HG02798 (cell line): ENCODE measurements at regions not wholly inside any gene's neighbourhood (a gene's known extent, or its start where the extent isn't known, plus 50 kb on each side); places are given as distances from the start of the nearest gene placed in this dataset.
A peak's percentile ranks its signal among the peaks of the same experiment; 100 is the strongest.

Source experiments
- ATAC-seq: cut with Tn5 transposase; IDR thresholded peaks from one replicate; pipeline ENCODE4 v1.9.1; 2021; ENCODE audit warnings: mild to moderate bottlenecking; ENCODE audit not compliant: unreplicated experiment, poor library complexity

DNA sequence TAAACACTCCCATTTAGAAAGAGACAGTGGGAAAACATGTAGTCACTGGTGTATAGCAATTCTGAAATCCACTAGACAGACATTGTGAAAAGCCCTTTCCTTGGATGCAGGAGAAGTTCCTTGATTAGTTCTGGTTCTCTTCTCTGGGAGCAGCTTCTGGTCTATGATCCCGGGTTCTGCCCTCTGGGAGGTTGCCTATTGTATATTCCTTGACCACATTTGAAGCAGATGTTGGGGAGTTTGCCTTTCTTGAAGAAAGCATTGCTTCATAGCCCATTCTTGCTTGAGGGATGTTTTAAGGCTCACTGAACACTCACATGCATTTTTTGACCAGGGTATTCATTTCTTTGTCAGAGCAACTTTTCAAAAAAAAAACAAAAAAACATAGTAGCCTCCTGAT lies 211.9 kb downstream of the NDFIP2 start:
- ATAC-seq = no peak

GRCh38 chr13:79691826-79692225 lies 210.9 kb downstream of the NDFIP2 start:
- no peak for ATAC-seq

GRCh38 chr13:79688741-79689140 lies 207.8 kb downstream of the NDFIP2 start:
- no peak for ATAC-seq

DNA sequence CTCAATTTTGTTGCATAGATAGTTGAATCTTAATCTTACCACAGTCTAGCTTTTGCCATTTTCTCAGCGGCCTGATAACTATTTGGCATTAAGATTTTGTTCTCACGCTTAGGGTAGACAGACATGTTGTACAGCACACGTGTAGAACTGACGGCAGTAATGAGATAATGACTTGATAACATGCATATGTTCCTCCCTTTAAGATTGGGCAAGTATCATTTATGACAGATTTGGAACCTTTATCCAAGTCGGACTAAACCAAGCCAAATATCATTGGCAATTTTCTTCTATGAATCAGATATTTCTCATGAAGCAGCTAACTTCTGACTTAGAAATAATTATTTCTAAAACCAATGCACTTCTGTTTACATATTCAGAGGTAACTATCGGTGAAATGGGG lies 205.5 kb downstream of the NDFIP2 start:
- no peak for ATAC-seq

GRCh38 chr13:79684371-79684770 lies 203.4 kb downstream of the NDFIP2 start:
- no peak for ATAC-seq

DNA sequence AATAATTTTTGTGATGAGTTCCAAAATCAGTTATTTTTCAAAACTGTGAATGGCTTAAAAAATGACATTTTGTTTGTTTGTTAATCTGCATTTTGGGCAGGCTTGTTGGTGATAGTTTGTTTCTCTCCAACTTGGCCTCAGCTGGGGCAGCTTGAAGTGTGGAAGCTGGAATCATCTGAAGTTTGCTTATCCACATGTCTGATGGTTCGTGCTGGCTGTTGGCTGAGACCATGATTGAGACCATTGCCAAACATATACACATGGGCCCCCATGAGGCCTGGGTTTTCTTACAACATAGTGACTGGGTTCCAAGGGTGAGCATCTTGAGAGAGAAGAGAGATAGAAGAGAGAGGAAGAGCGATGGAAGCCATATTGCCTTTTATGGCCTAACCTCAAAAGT lies 201.2 kb downstream of the NDFIP2 start:
- no peak for ATAC-seq

GRCh38 chr13:79681069-79681468 lies 200.1 kb downstream of the NDFIP2 start:
- ATAC-seq = no peak

DNA sequence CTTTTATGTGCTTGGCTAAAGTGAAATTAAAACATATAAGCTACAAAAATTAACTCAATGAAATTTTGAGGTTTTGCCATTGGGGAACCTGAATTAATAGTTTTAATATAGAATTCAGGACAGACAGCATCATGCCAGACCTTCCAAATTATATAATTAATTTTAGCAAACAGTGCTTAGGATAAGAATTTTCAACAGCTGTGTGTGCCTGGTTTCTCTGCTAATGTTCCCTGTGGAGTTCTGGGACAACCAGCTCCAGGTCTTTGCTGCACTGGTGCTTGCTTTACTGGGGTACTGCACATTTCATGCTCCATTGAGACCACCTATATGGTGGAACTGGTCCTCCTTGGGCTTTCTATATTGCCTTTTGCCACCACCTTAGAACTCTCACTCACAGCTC lies 199.5 kb downstream of the NDFIP2 start:
- no peak for ATAC-seq

DNA sequence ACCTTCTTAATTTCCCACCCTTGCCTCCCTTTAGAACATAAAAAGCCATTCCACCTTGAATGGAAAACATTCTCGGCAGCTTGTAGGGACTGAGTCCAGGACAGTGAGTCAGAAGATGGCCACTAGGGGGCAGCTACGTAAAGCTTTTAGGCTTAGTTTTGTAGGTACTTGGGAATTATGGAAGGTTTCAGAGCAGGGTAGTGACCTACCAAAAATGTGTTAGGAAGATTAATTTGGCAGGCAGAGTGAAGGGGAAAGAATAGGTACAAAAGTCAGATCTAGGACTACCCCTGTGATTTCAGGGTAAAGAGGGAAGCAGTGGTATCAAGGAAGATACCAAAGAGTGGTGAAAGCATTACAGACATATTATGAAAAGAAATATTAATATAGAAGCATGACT lies 198.4 kb downstream of the NDFIP2 start:
- peak; percentile 79 for ATAC-seq

- ATAC-seq = no peak
Measured at GRCh38 chr13:79678100-79678499, 197.1 kb downstream of the NDFIP2 start.

DNA sequence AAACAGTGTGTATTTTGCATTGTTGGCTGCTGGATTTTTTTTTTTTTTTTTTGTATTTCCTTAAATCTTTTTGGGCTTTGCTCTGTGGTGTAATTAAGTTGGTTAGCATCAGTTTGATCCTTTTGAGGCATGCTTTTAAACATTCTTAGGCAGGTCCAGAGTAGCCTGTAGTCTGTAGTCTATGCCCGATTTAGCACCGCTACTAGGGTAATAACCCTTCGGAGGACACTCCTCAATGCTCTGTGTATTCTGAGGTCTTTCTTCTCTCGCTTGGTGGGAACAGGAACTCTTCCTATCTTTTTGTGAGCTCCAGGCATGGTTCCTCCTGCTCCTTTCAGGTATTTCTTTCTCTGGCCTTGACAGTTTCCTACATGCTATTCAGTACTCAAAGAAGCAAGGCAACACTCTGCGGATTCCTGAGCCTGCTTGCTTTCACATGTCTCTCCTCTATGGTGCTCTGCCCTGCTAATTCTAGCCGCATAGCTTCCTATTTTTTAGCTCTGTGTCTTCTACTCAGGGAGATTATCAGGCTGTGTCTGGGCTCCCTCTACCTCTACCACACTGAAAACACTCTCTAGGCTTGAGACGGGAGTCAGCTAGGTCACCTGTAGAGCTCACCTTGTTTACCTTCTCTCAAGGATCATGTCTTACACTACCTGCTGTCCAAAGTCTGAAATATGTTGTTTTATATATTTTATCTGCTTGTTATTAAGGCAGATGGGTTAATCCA lies 195.1 kb downstream of the NDFIP2 start:
- ATAC-seq = no peak

DNA sequence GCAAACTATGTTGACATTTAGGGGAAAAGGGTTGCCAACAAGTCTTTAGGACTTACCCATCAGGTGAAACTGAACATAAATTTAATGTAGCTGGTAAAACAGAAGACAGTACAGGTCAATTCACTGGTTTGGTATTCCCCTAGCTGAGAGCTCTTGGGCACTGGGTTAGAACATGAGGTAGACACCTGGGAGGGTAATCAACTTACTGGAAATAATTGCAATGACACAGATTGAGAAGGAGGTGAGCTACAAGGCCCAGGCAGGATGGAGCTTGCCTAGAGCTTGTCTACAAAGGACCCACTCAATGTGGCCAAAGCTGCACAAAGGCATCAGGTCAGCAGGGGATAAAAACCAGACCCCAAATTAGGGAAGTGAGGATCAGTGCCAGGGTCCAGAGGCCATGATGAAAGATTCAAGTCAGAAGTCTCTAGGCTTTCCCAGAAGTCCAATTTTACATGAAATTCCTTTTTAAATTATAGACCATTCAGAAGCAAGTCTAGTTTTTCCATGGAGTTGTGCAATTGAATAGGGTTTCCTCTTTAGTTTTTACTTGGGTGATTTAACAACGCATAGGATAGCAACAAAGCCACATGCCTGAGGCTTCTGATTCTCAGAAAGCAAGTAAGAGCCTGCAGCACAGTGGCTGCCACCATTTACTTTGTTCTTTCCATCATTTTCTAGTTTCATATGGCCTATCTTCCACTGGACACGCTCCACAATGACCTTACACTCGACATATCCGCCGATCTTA lies 194.0 kb downstream of the NDFIP2 start:
- no peak for ATAC-seq

DNA sequence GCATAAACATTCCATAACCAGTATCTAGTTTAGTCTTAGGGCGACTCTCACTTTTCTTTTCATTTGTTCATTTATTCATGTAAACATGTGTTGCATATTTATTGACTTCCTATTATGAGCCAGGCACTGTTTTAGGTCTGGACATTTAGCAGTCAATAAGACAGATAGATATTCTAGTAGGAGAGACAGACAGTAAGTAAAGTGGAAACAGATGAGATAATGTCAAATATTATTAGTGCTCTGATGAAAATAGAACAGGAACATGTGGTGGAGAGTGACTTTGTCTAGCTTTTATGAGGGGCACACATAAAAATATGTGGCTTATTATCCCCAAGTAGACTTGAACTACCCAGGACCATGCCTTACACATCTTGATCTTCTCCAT lies 193.0 kb downstream of the NDFIP2 start:
- ATAC-seq = no peak

DNA sequence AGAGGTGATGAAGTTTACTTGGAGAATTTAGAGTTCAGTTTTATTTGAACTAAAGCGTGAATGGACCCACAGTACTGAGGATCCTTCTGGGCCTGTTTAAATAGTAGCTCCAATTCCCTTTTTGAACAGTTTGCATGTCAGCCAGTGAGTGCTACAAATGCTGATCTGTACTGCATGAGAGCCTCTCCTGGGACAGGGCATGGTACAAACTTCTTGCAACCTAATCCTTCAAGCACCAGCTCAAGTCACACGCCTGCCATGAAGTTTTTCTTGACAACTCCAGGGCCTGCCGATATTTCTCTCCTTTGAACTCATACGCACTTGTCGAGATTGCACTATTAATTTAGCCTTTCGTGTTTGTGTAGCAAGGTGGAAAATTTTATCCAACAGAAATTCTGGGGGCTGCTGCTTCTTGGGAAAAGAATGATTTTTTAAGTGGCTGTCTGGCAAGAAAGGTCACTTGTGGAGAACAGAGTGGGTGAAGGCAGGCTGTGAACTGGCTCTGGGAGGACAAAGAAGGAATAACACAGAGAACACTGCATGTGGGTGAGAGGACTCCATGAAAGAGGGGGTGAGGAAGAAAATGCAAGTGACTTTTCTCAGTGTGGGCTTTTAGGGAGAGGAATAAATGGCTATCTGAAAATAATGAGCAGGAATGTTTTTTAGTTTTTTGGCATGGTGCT lies 192.5 kb downstream of the NDFIP2 start:
- no peak for ATAC-seq

DNA sequence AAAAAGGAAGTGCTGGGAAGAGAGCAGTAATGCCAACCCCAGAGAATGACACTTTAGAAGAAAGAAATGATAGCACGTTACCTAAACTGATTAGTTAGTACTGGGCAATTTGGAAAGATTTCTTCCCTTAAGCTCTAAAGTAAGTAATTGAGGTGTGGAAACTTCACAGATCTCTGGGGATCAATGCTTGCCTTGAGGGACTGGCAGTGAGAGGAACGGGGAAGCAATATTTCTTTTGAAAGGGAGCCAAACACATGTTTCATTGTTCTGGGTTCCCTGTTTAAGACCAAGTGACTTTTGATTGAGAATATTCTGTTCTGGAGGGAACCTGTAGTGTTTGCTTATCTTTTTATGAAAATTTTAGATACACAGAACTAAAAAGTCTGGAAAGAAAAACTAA lies 190.5 kb downstream of the NDFIP2 start:
- ATAC-seq = no peak

- ATAC-seq = no peak
Measured at GRCh38 chr13:79668201-79668752, 187.3 kb downstream of the NDFIP2 start.

GRCh38 chr13:79667771-79668170 lies 186.8 kb downstream of the NDFIP2 start:
- no peak for ATAC-seq

DNA sequence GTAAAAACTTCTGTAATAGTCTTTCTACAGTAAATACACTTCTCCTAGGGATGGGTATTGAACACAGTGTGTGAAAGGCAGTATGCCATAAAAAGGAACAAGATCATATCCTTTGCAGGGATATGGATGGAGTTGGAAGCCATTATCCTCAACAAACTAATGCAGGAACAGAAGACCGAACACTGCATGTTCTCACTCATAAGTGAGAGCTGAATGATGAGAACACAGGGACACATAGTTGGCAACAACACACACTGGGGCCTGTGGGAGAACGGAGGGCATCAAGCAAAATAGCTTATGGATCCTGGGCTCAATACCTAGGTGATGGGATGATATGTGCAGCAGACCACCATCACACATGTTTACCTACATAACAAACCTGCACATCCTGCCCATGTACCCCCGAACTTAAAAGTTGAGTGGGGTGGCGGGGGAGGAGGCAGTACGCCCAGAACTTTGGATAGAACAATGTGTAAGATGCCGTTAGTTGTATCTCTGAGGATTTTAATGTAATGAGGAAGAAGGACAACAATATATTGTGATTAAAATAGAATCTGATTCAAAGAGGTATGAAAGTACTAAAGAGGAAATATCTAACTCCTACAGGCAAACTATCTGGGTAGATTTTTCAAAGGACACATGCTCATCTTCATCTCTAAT lies 183.2 kb downstream of the NDFIP2 start:
- no peak for ATAC-seq

DNA sequence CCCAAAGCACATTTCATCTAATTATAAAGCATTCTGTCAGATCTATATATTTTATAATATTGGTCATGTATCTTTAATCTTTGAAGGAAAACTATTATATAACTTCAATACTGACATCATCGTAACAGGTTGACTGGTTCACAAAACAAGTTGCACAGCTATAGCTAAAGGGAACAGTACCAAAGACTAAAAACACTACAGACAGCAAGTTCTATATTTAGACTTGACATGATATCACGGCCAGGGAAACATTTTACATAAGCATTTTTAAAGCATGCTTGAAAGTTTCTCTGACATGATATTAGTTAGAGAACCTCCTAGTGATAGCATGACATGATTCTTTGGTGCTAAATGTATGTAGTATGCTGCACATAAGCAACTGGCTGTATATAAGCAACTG lies 182.5 kb downstream of the NDFIP2 start:
- no peak for ATAC-seq

- no peak for ATAC-seq
Measured at GRCh38 chr13:79662882-79663281, 181.9 kb downstream of the NDFIP2 start.

DNA sequence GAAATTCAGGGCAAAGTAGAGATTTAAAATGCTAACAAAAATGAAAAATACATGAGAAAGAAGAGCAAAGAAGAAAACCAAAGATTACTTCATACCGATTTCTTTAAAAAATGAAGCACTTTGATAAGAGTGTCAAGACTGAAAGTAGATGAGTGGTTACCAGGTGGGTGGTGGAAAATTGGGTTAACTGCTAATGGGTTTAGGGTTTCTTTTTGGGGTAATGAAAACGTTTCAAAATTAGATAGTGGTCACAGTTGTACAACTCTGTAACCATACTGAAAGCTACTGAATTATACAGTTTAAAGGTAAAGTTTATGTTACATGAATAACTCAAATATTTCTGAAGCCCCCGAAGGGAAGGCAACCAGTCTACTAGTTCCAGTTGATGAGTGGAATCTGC lies 179.4 kb downstream of the NDFIP2 start:
- ATAC-seq = peak; percentile 78
